ENCODE measurements at regions not wholly inside any gene's neighbourhood (a gene's known extent, or its start where the extent isn't known, plus 50 kb on each side); places are given as distances from the start of the nearest gene placed in this dataset.

DNA sequence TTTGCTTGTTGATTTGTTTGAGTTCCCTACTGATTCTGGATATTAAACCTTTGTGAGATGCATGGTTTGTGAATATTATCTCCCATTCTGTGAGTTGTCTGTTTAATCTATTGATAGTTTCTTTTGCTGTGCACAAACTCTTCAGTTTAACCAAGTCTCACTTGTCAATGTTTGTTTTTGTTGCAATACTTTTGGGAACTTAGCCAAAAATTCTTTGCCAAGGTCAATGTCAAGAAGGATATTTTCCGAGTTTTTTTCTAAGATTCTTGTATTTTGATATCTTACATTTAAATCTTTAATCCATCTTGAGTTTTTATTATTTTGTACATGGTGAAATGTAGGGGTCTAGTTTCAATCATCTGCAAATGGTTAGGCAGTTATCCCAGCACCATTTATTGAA is 1230.7 kb upstream of the NCAM2 start:
- TF ChIP-seq NR2C2 (CRISPR knock-in tag; IDR thresholded peaks at IDR 0.05) (no peak), NR2C2 (tag; IDR thresholded peaks at IDR 0.05) (no peak), LEF1 (IDR thresholded peaks at IDR 0.05) (no peak), NFE2 (IDR thresholded peaks at IDR 0.05; ENCODE audit: low read depth) (no peak), ZEB2 (IDR thresholded peaks at IDR 0.05) (no peak), LARP7 (IDR thresholded peaks at IDR 0.05) (no peak), NFRKB (IDR thresholded peaks at IDR 0.05; ENCODE audit: low read depth) (no peak)
- TF ChIP-seq, protein P1, sequence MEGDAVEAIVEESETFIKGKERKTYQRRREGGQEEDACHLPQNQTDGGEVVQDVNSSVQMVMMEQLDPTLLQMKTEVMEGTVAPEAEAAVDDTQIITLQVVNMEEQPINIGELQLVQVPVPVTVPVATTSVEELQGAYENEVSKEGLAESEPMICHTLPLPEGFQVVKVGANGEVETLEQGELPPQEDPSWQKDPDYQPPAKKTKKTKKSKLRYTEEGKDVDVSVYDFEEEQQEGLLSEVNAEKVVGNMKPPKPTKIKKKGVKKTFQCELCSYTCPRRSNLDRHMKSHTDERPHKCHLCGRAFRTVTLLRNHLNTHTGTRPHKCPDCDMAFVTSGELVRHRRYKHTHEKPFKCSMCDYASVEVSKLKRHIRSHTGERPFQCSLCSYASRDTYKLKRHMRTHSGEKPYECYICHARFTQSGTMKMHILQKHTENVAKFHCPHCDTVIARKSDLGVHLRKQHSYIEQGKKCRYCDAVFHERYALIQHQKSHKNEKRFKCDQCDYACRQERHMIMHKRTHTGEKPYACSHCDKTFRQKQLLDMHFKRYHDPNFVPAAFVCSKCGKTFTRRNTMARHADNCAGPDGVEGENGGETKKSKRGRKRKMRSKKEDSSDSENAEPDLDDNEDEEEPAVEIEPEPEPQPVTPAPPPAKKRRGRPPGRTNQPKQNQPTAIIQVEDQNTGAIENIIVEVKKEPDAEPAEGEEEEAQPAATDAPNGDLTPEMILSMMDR (IDR thresholded peaks at IDR 0.05 in 2 of 3, conservative IDR thresholded peaks at IDR 0.05 in 1 of 3; ENCODE audit: insufficient read depth in 2 of 3, low read depth in 1 of 3, low read length in 3 of 3), result no peak
- TF ChIP-seq, protein P2, sequence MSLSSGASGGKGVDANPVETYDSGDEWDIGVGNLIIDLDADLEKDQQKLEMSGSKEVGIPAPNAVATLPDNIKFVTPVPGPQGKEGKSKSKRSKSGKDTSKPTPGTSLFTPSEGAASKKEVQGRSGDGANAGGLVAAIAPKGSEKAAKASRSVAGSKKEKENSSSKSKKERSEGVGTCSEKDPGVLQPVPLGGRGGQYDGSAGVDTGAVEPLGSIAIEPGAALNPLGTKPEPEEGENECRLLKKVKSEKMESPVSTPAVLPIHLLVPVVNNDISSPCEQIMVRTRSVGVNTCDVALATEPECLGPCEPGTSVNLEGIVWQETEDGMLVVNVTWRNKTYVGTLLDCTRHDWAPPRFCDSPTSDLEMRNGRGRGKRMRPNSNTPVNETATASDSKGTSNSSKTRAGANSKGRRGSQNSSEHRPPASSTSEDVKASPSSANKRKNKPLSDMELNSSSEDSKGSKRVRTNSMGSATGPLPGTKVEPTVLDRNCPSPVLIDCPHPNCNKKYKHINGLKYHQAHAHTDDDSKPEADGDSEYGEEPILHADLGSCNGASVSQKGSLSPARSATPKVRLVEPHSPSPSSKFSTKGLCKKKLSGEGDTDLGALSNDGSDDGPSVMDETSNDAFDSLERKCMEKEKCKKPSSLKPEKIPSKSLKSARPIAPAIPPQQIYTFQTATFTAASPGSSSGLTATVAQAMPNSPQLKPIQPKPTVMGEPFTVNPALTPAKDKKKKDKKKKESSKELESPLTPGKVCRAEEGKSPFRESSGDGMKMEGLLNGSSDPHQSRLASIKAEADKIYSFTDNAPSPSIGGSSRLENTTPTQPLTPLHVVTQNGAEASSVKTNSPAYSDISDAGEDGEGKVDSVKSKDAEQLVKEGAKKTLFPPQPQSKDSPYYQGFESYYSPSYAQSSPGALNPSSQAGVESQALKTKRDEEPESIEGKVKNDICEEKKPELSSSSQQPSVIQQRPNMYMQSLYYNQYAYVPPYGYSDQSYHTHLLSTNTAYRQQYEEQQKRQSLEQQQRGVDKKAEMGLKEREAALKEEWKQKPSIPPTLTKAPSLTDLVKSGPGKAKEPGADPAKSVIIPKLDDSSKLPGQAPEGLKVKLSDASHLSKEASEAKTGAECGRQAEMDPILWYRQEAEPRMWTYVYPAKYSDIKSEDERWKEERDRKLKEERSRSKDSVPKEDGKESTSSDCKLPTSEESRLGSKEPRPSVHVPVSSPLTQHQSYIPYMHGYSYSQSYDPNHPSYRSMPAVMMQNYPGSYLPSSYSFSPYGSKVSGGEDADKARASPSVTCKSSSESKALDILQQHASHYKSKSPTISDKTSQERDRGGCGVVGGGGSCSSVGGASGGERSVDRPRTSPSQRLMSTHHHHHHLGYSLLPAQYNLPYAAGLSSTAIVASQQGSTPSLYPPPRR (CRISPR knock-in tag; IDR thresholded peaks at IDR 0.05; ENCODE audit: borderline replicate concordance), result no peak

All from K562 (cell line).